Lung microvascular endothelial cell (primary cell): ENCODE measurements at regions not wholly inside any gene's neighbourhood (a gene's known extent, or its start where the extent isn't known, plus 50 kb on each side); places are given as distances from the start of the nearest gene placed in this dataset.
"Not testable (repeated sequence)": the region's sequence is repeated elsewhere in the genome, so short reads cannot be mapped to it uniquely, and the experiment has no call there.

Source experiments
- DNase-seq, 2 donors: peaks; one replicate each; pipeline versions ENCODE4 v3.0.0 to v3.0.0-alpha.2; 2010; ENCODE audit warnings: low read depth in 2 of 2

GRCh38 chr3:18237251-18238005 is 187.7 kb downstream of the SATB1 start:
- DNase-seq: no peak

GRCh38 chr3:18236726-18237125 is 188.4 kb downstream of the SATB1 start:
- no peak for DNase-seq

- no peak for DNase-seq
These were observed 190.3 kb downstream of the SATB1 start for GRCh38 chr3:18234717-18235335.

- DNase-seq: no peak
These were observed 191.0 kb downstream of the SATB1 start for GRCh38 chr3:18233987-18234716.

- no peak for DNase-seq
These were observed 192.8 kb downstream of the SATB1 start for GRCh38 chr3:18232317-18232716.

GRCh38 chr3:18228060-18228459 is 197.1 kb downstream of the SATB1 start:
- DNase-seq: no peak

- DNase-seq: no peak
These were observed 199.4 kb downstream of the SATB1 start for GRCh38 chr3:18225709-18226108.

GRCh38 chr3:18224426-18224825 is 200.7 kb downstream of the SATB1 start:
- no peak for DNase-seq

- no peak for DNase-seq
These were observed 201.2 kb downstream of the SATB1 start for GRCh38 chr3:18223974-18224373.

GRCh38 chr3:18223571-18223970 is 201.6 kb downstream of the SATB1 start:
- DNase-seq: no peak

- no peak for DNase-seq
These were observed 202.5 kb downstream of the SATB1 start for GRCh38 chr3:18222686-18223085.

- DNase-seq: no peak
These were observed 207.5 kb downstream of the SATB1 start for GRCh38 chr3:18217507-18218174.

GRCh38 chr3:18216996-18217395 is 208.1 kb downstream of the SATB1 start:
- no peak for DNase-seq

GRCh38 chr3:18215639-18216038 is 209.5 kb downstream of the SATB1 start:
- DNase-seq: no peak

- no peak for DNase-seq
These were observed 214.0 kb downstream of the SATB1 start for GRCh38 chr3:18211116-18211515.

GRCh38 chr3:18208856-18209255 is 216.3 kb downstream of the SATB1 start:
- DNase-seq: no peak

- no peak for DNase-seq
These were observed 217.0 kb downstream of the SATB1 start for GRCh38 chr3:18208091-18208490.

- no peak for DNase-seq
These were observed 217.9 kb downstream of the SATB1 start for GRCh38 chr3:18207226-18207625.

- not testable (repeated sequence) for DNase-seq
These were observed 219.4 kb downstream of the SATB1 start for GRCh38 chr3:18205701-18206100.

- DNase-seq: no peak
These were observed 223.8 kb downstream of the SATB1 start for GRCh38 chr3:18201315-18201714.

GRCh38 chr3:18199757-18200156 is 225.4 kb downstream of the SATB1 start:
- no peak for DNase-seq

- DNase-seq: no peak
These were observed 229.3 kb downstream of the SATB1 start for GRCh38 chr3:18195836-18196235.
